WI38 (cell line): ENCODE measurements at regions not wholly inside any gene's neighbourhood (a gene's known extent, or its start where the extent isn't known, plus 50 kb on each side); places are given as distances from the start of the nearest gene placed in this dataset.

Source experiments
- H3K4me3 ChIP-seq: 2 replicates; pipeline ENCODE4 v1.5.1; 2011; ENCODE audit warnings: low read depth, mild to moderate bottlenecking, control low read depth, low read length
- TF ChIP-seq, protein P1 (sequence below): IDR thresholded peaks from 2 replicates; pipeline ENCODE4 v1.5.1; 2012; ENCODE audit warnings: low read depth, mild to moderate bottlenecking, control low read depth, low read length

DNA sequence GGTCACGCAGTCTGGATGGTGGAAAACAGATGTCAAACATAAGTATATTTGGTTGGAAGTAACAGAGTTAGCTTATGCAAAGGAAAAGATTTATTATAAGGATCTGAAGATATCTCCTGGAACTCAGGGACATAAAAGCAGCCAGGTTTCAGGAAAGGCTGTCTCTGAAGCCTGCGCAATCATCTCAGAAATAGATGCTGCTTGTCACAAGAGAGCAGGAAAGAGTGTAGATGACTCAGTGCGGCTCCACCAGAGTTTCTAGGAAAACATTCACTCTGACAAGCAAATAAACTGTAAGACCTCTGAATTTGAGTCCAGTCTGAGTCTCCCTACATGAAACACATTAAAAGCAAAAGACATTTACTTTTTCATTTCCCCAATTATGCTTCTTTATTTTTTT lies 220.4 kb upstream of the HTR2A start:
- TF ChIP-seq, protein P1, sequence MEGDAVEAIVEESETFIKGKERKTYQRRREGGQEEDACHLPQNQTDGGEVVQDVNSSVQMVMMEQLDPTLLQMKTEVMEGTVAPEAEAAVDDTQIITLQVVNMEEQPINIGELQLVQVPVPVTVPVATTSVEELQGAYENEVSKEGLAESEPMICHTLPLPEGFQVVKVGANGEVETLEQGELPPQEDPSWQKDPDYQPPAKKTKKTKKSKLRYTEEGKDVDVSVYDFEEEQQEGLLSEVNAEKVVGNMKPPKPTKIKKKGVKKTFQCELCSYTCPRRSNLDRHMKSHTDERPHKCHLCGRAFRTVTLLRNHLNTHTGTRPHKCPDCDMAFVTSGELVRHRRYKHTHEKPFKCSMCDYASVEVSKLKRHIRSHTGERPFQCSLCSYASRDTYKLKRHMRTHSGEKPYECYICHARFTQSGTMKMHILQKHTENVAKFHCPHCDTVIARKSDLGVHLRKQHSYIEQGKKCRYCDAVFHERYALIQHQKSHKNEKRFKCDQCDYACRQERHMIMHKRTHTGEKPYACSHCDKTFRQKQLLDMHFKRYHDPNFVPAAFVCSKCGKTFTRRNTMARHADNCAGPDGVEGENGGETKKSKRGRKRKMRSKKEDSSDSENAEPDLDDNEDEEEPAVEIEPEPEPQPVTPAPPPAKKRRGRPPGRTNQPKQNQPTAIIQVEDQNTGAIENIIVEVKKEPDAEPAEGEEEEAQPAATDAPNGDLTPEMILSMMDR: no peak
- no peak overlapping the region for H3K4me3 ChIP-seq

DNA sequence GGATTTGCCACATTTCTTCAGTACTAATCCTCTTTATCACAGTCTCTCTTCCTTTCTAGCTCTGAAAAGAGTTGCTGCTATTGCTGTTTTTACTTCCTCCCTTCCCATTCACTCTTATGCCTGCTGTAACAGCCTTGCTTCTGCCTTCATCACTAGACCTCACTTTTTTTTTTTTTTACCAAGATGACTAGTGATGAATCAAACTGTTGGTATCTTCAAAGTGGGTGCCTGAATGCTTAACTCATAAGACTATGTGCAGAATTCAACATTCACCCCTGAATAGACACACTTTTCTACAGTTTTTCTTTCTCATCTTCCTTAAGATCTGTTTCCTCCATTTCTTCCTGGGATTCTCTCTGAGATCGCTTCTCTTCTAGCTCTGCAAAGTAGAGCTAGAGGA lies 217.2 kb upstream of the HTR2A start:
- no peak overlapping the region for H3K4me3 ChIP-seq
- TF ChIP-seq, protein P1: no peak

DNA sequence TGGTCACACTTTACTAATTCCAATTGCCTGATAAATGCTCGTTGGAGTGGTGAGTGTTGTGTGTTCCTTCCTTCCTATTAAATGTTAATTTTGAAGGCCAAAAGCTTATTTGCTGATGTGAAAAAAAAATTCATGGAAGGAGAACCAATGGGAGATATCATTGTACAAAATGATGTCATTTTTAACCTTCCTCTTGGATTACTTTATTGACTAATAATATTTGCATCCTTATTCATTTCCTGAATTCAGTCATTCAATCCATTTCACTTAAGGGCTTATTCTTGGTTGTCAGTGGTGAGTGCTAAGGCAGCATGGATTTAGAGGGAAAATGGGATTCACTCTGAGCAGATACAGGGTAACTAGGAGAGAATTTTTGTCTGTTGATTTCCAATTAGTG lies 216.0 kb upstream of the HTR2A start:
- no peak overlapping the region for H3K4me3 ChIP-seq
- TF ChIP-seq, protein P1: no peak

DNA sequence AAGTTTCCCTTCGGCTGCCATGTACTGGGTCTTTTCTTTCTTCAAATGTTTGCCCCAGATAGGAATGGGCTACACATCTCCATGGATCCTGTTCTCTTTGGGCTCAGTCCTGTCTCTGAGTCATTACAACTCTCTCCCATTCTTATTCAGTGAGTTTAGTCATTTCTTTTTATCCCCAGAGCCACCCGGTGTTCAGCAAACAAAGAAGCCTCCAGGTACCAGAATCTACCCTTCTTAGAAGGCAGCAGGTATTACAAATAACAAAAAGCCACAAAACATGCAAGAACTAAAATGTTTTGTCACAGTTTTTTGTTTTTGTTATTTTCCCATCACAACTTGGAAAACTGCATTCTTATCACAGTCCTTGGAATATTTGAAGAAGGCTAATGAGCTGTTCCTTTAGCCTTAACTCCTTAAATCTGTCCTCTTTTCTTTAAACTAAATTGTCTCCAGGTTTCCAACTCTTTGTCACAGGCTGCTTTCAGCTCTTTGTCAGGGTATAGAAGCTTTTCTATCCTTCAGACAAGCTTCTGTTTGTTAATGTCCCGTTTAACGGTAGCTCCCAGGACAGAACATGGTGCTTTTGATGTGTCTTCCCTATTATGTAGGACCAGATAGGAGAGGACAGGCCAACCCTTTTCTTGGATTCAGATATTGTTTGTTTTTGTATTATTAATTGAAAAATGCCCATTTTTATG lies 215.5 kb upstream of the HTR2A start:
- TF ChIP-seq, protein P1: no peak
- no peak overlapping the region for H3K4me3 ChIP-seq

DNA sequence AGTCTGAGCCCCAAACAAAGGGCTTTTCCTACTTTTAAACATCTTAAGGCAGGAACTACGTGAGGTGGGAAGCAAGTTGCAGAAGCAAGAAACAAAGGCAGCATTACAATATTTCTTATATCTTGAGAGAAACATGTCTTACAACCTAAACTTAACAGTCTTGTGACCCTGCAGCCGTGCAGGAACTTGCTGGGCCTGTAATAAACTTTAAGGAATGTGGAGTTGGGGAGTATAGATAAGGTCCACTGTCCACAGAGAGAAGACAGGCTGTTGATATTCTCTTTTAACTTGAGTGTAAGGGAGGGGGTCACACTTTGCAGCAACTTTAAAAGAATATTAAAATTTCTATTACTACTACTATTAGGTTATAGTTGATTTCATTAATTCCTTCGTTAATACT lies 214.6 kb upstream of the HTR2A start:
- H3K4me3 ChIP-seq: no peak overlapping the region
- TF ChIP-seq, protein P1: no peak

DNA sequence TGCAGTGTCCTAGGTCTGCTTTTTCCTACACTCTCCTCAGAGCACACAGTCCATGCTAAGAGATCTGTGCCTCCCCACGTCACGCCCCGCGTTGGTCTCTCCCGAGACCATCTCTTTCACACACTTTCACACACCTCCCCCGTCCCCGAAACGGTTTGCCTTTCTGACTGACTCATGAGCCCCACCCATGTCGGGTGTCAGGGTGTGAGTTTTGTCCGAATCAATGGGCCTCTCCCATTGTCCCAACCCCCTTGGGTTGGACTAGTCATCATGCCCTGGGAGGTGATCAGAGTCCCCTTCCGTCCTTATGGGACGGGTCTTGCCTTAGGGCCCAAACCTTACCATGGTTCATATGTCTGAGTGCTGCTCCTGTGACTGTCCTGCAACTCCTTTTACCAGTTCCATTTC lies 214.0 kb upstream of the HTR2A start:
- TF ChIP-seq, protein P1: no peak
- H3K4me3 ChIP-seq: no peak overlapping the region

DNA sequence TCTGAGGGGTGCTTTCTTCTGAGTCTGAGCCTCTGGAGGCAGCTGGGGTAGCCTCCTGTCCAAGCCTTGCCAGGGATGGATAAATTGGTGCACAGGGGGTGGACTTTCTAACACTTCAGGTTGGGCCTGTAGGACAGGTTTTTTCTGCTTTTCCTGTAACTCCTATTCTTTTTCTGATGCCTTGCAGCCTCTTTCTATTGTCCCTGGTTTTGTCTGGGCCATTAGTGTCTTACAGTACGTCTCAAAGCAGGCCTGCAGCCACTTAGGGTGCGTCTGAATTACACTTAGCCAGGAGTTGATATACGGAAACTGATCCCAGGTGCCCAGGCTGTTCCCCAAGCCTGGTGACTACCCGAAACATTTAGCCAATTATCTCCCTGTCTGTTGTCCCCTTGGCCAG lies 213.3 kb upstream of the HTR2A start:
- H3K4me3 ChIP-seq: no peak overlapping the region
- TF ChIP-seq, protein P1: no peak
